ENCODE measurements at regions not wholly inside any gene's neighbourhood (a gene's known extent, or its start where the extent isn't known, plus 50 kb on each side); places are given as distances from the start of the nearest gene placed in this dataset.
"Not testable (repeated sequence)": the region's sequence is repeated elsewhere in the genome, so short reads cannot be mapped to it uniquely, and the experiment has no call there.

GRCh38 chrX:96556886-96557285 is 127.8 kb upstream of the DIAPH2 start:
- WGBS (ENCODE audit: insufficient coverage): no CpG with 5 or more reads among the region's 2 CpGs
- DNase-seq (ENCODE audit: low read depth in 4 of 6, low spot score in 6 of 6): no peak
- H3K9me3 ChIP-seq (ENCODE audit: control insufficient read depth, insufficient read depth, low read length): no peaks in the 10 kb centered on the region
- H3K27me3 ChIP-seq (ENCODE audit: control insufficient read depth, insufficient read depth, low read length): peaks cover 2% of the 10 kb centered on the region
- no peaks in the 10 kb centered on the region for H3K4me1 ChIP-seq (ENCODE audit: control insufficient read depth, insufficient read depth, low read length)
- H3K36me3 ChIP-seq (ENCODE audit: control insufficient read depth, insufficient read depth, low read length): no peaks in the 10 kb centered on the region
- no peak overlapping the region for H3K27ac ChIP-seq (ENCODE audit: low read depth, low read length)
- H3K4me3 ChIP-seq (ENCODE audit: low read depth, low read length): no peak overlapping the region

GRCh38 chrX:96561129-96561528 is 123.5 kb upstream of the DIAPH2 start:
- H3K27me3 ChIP-seq (ENCODE audit: control insufficient read depth, insufficient read depth, low read length); DNase-seq (ENCODE audit: low read depth in 4 of 6, low spot score in 6 of 6): not testable (repeated sequence)

GRCh38 chrX:96563646-96564045 is 121.0 kb upstream of the DIAPH2 start:
- WGBS (ENCODE audit: insufficient coverage): no CpG with 5 or more reads among the region's 1 CpG
- peak in 1 of 6 donors; percentile 19 for DNase-seq (ENCODE audit: low read depth in 4 of 6, low spot score in 6 of 6)
- Histone ChIP-seq H3K4me3 (ENCODE audit: low read depth, low read length) (no peak overlapping the region), H3K27ac (ENCODE audit: low read depth, low read length) (no peak overlapping the region), H3K36me3 (ENCODE audit: control insufficient read depth, insufficient read depth, low read length) (no peaks in the 10 kb centered on the region), H3K9me3 (ENCODE audit: control insufficient read depth, insufficient read depth, low read length) (no peaks in the 10 kb centered on the region), H3K27me3 (ENCODE audit: control insufficient read depth, insufficient read depth, low read length) (peaks cover 4% of the 10 kb centered on the region), H3K4me1 (ENCODE audit: control insufficient read depth, insufficient read depth, low read length) (no peaks in the 10 kb centered on the region)

More at GRCh38 chrX:96561129-96561528, 123.5 kb upstream of the DIAPH2 start:
- no CpG with 5 or more reads among the region's 5 CpGs for WGBS (ENCODE audit: insufficient coverage)
- H3K9me3 ChIP-seq (ENCODE audit: control insufficient read depth, insufficient read depth, low read length); H3K27ac ChIP-seq (ENCODE audit: low read depth, low read length); H3K4me3 ChIP-seq (ENCODE audit: low read depth, low read length); H3K4me1 ChIP-seq (ENCODE audit: control insufficient read depth, insufficient read depth, low read length); H3K36me3 ChIP-seq (ENCODE audit: control insufficient read depth, insufficient read depth, low read length): not testable (repeated sequence)

- WGBS (ENCODE audit: insufficient coverage): no CpG with 5 or more reads among the region's 1 CpG
- peaks cover 2% of the 10 kb centered on the region for H3K27me3 ChIP-seq (ENCODE audit: control insufficient read depth, insufficient read depth, low read length)
Observed at GRCh38 chrX:96564595-96564994, 120.0 kb upstream of the DIAPH2 start.

GRCh38 chrX:96566878-96567277 is 117.8 kb upstream of the DIAPH2 start:
- no CpG with 5 or more reads among the region's 3 CpGs for WGBS (ENCODE audit: insufficient coverage)
- H3K4me3 ChIP-seq (ENCODE audit: low read depth, low read length): no peak overlapping the region
- H3K27me3 ChIP-seq (ENCODE audit: control insufficient read depth, insufficient read depth, low read length): peaks cover 2% of the 10 kb centered on the region
- H3K4me1 ChIP-seq (ENCODE audit: control insufficient read depth, insufficient read depth, low read length): no peaks in the 10 kb centered on the region
- H3K36me3 ChIP-seq (ENCODE audit: control insufficient read depth, insufficient read depth, low read length): no peaks in the 10 kb centered on the region
- DNase-seq (ENCODE audit: low read depth in 4 of 6, low spot score in 6 of 6): peak in 1 of 6 donors; percentile 39
- H3K27ac ChIP-seq (ENCODE audit: low read depth, low read length): no peak overlapping the region
- no peaks in the 10 kb centered on the region for H3K9me3 ChIP-seq (ENCODE audit: control insufficient read depth, insufficient read depth, low read length)

More at GRCh38 chrX:96564595-96564994, 120.0 kb upstream of the DIAPH2 start:
- Histone ChIP-seq H3K27ac (ENCODE audit: low read depth, low read length) (no peak overlapping the region), H3K9me3 (ENCODE audit: control insufficient read depth, insufficient read depth, low read length) (no peaks in the 10 kb centered on the region), H3K4me1 (ENCODE audit: control insufficient read depth, insufficient read depth, low read length) (no peaks in the 10 kb centered on the region), H3K4me3 (ENCODE audit: low read depth, low read length) (no peak overlapping the region), H3K36me3 (ENCODE audit: control insufficient read depth, insufficient read depth, low read length) (no peaks in the 10 kb centered on the region)
- no peak for DNase-seq (ENCODE audit: low read depth in 4 of 6, low spot score in 6 of 6)

GRCh38 chrX:96568071-96568470 is 116.6 kb upstream of the DIAPH2 start:
- Histone ChIP-seq H3K36me3 (ENCODE audit: control insufficient read depth, insufficient read depth, low read length) (no peaks in the 10 kb centered on the region), H3K4me3 (ENCODE audit: low read depth, low read length) (no peak overlapping the region), H3K4me1 (ENCODE audit: control insufficient read depth, insufficient read depth, low read length) (no peaks in the 10 kb centered on the region), H3K27ac (ENCODE audit: low read depth, low read length) (no peak overlapping the region), H3K27me3 (ENCODE audit: control insufficient read depth, insufficient read depth, low read length) (peaks cover 2% of the 10 kb centered on the region), H3K9me3 (ENCODE audit: control insufficient read depth, insufficient read depth, low read length) (no peaks in the 10 kb centered on the region)
- peak in 1 of 6 donors; percentile 48 for DNase-seq (ENCODE audit: low read depth in 4 of 6, low spot score in 6 of 6)
- WGBS (ENCODE audit: insufficient coverage): 73% methylated on average over 2 of the region's 3 CpGs

- DNase-seq (ENCODE audit: low read depth in 4 of 6, low spot score in 6 of 6): no peak
- H3K27ac ChIP-seq (ENCODE audit: low read depth, low read length): no peak overlapping the region
- H3K4me3 ChIP-seq (ENCODE audit: low read depth, low read length): no peak overlapping the region
- no peaks in the 10 kb centered on the region for H3K9me3 ChIP-seq (ENCODE audit: control insufficient read depth, insufficient read depth, low read length)
- H3K4me1 ChIP-seq (ENCODE audit: control insufficient read depth, insufficient read depth, low read length): no peaks in the 10 kb centered on the region
- H3K27me3 ChIP-seq (ENCODE audit: control insufficient read depth, insufficient read depth, low read length): peaks cover 2% of the 10 kb centered on the region
- no peaks in the 10 kb centered on the region for H3K36me3 ChIP-seq (ENCODE audit: control insufficient read depth, insufficient read depth, low read length)
- 60% methylated on average over 2 of the region's 3 CpGs for WGBS (ENCODE audit: insufficient coverage)
Observed at GRCh38 chrX:96569034-96569433, 115.6 kb upstream of the DIAPH2 start.

DNA sequence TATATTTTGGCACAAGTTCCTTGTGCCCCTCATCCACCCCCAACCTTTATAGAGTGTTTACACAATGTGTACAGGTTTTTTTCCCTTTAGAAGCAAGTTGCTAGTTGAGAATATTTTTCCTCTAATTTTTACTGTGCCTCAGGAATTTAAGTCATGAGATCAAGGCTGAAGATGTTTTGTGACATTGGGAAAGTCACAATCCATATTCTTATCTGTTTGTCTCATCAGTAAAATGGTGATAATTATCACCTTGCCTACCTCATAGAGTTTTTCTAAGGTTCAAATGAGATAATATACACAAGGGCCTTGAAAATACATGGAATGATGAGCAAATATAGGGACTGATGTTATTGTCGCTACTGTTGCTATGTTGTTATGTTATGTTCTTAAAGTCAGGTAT is 109.6 kb upstream of the DIAPH2 start:
- WGBS (ENCODE audit: insufficient coverage): no CpG with 5 or more reads among the region's 1 CpG
- H3K4me3 ChIP-seq (ENCODE audit: low read depth, low read length): no peak overlapping the region
- no peaks in the 10 kb centered on the region for H3K4me1 ChIP-seq (ENCODE audit: control insufficient read depth, insufficient read depth, low read length)
- H3K27ac ChIP-seq (ENCODE audit: low read depth, low read length): no peak overlapping the region
- no peaks in the 10 kb centered on the region for H3K36me3 ChIP-seq (ENCODE audit: control insufficient read depth, insufficient read depth, low read length)
- H3K27me3 ChIP-seq (ENCODE audit: control insufficient read depth, insufficient read depth, low read length): no peaks in the 10 kb centered on the region
- H3K9me3 ChIP-seq (ENCODE audit: control insufficient read depth, insufficient read depth, low read length): no peaks in the 10 kb centered on the region
- DNase-seq (ENCODE audit: low read depth in 4 of 6, low spot score in 6 of 6): no peak

DNA sequence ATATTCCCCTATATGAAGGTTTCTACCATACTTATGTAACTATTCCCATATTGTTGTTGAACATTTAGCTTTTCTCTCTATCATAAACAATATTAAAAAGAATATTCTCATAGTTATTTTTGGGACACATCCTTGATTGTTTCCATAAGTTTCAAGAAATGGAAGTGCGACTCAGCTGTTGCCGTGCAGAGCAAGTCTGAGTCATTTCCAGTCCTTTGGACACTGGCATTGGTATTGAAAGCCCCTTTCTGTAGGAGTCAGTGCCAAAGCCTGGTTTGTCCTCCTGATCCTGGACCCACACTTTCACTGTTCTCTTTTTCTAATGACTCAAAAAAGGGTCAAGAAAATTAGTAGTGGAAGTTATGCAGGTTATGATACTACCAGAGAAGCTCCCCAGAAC is 108.3 kb upstream of the DIAPH2 start:
- no peak overlapping the region for H3K27ac ChIP-seq (ENCODE audit: low read depth, low read length)
- no peaks in the 10 kb centered on the region for H3K9me3 ChIP-seq (ENCODE audit: control insufficient read depth, insufficient read depth, low read length)
- no peaks in the 10 kb centered on the region for H3K4me1 ChIP-seq (ENCODE audit: control insufficient read depth, insufficient read depth, low read length)
- 96% methylated on average over 2 of the region's 2 CpGs for WGBS (ENCODE audit: insufficient coverage)
- no peak for DNase-seq (ENCODE audit: low read depth in 4 of 6, low spot score in 6 of 6)
- no peaks in the 10 kb centered on the region for H3K27me3 ChIP-seq (ENCODE audit: control insufficient read depth, insufficient read depth, low read length)
- no peaks in the 10 kb centered on the region for H3K36me3 ChIP-seq (ENCODE audit: control insufficient read depth, insufficient read depth, low read length)
- H3K4me3 ChIP-seq (ENCODE audit: low read depth, low read length): no peak overlapping the region

- Histone ChIP-seq H3K27ac (ENCODE audit: low read depth, low read length) (no peak overlapping the region), H3K36me3 (ENCODE audit: control insufficient read depth, insufficient read depth, low read length) (no peaks in the 10 kb centered on the region), H3K4me1 (ENCODE audit: control insufficient read depth, insufficient read depth, low read length) (no peaks in the 10 kb centered on the region), H3K27me3 (ENCODE audit: control insufficient read depth, insufficient read depth, low read length) (no peaks in the 10 kb centered on the region), H3K9me3 (ENCODE audit: control insufficient read depth, insufficient read depth, low read length) (no peaks in the 10 kb centered on the region), H3K4me3 (ENCODE audit: low read depth, low read length) (no peak overlapping the region)
- no peak for DNase-seq (ENCODE audit: low read depth in 4 of 6, low spot score in 6 of 6)
Observed at GRCh38 chrX:96578781-96579180, 105.9 kb upstream of the DIAPH2 start.

All from spinal cord (tissue), 9 donors.